ENCODE measurements at regions not wholly inside any gene's neighbourhood (a gene's known extent, or its start where the extent isn't known, plus 50 kb on each side); places are given as distances from the start of the nearest gene placed in this dataset.

GRCh38 chr7:46626691-46627310 is 705.7 kb upstream of the IGFBP3 start:
- TF ChIP-seq CTCF (IDR thresholded peaks at IDR 0.05 in 4 of 5, conservative IDR thresholded peaks at IDR 0.05 in 1 of 5) (no peak), POLR2A (IDR thresholded peaks at IDR 0.05) (no peak)
